Ovary (tissue), 3 donors: ENCODE measurements at regions not wholly inside any gene's neighbourhood (a gene's known extent, or its start where the extent isn't known, plus 50 kb on each side); places are given as distances from the start of the nearest gene placed in this dataset.

Experiments used
- CTCF ChIP-seq, 3 donors: fragments of 450-650 bp in 2 of 3; fragments of 200-600 bp in 1 of 3; IDR thresholded peaks; one replicate each; pipeline versions ENCODE4 v1.5.1 to v1.8.0; 2016 to 2022; ENCODE audit warnings: antibody characterized with exemption in 3 of 3, mild to moderate bottlenecking in 1 of 3
- POLR2A ChIP-seq: fragments of 450-650 bp; IDR thresholded peaks from one replicate; pipeline ENCODE4 v1.6.1; 2017; ENCODE audit warnings: antibody characterized with exemption, mild to moderate bottlenecking, moderate library complexity
- donor health status: DM: no; HTN: no; CAD: no.

GRCh38 chr14:87430214-87430613 lies 562.8 kb downstream of the GALC start:
- TF ChIP-seq CTCF (IDR thresholded peaks at IDR 0.05), result no peak
- no peak for TF ChIP-seq POLR2A
